GM18520 (cell line): ENCODE measurements at regions not wholly inside any gene's neighbourhood (a gene's known extent, or its start where the extent isn't known, plus 50 kb on each side); places are given as distances from the start of the nearest gene placed in this dataset.
"Not testable (repeated sequence)": the region's sequence is repeated elsewhere in the genome, so short reads cannot be mapped to it uniquely, and the experiment has no call there.

Source experiments
- ATAC-seq: cut with Tn5 transposase; IDR thresholded peaks from one replicate; pipeline ENCODE4 v1.9.1; 2021; ENCODE audit not compliant: unreplicated experiment

GRCh38 chr4:124431653-124432192 lies 280.8 kb downstream of the ANKRD50 start:
- no peak for ATAC-seq

DNA sequence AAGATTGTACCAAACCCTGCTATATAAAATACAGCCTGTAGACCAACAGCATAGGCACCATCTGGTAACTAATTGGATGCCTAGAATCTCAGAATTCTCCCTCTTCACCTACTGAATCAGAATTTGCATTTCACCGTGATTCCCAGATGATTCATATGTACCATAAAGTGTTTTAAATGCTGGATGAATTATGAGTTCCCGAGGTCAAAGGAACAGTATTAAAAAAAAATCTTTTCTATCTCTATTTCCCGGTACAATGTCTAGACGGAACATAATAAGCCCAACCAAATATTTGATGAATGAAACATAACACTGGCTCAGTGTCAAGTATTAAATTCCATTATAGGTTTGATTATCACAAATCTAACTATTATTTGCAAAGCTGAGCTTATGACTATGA lies 280.0 kb downstream of the ANKRD50 start:
- ATAC-seq, result no peak

DNA sequence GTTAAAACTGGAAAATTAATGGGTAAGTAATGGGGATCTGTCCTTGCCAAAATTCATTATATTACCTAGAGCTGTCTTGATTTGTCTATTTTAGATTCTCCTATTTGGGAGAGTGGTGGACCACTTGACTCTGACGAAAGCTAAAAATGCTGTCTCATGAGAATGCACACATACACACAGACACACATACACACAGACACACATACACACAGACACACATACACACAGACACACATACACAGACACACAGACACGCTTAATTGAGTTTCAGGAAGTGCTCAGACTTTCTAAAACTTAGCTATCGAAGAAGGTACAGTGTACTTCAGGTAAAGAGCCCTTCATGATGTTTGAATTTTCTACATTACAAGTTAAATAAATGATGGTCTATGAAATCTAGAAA lies 279.5 kb downstream of the ANKRD50 start:
- no peak for ATAC-seq

- ATAC-seq, result no peak
Observed at GRCh38 chr4:124433500-124433899, 279.0 kb downstream of the ANKRD50 start.

DNA sequence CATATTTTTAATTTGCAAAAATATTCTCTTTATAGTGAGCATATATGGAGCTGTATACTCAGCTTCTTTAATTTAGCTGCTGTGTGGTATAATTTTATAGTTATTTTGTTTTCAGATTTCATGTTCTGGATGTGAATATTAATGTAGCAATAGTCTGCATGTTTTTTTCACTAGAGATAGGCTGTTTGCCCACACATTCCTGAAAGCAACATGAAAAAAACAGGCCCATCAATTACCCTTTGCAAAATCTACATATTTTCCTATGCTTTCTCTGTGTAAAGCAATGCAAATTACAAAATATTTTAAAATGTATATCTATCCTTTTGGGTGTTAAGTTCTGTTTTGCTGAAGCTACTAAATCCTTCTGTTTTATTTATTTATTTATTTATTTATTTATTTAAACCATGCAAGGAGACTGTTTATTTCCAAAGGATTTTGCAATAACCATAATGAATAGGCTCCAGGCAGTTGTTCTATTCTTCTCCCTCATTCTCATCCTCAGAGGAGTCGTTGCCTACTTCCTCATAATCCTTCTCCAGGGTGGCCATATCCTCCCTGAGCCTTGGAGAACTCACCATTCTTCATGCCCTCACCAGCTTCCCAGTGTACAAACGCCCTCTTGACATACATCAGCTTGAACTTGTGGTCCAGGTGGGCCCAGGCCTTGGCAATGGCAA lies 277.1 kb downstream of the ANKRD50 start:
- ATAC-seq, result no peak

GRCh38 chr4:124437853-124438495 lies 274.6 kb downstream of the ANKRD50 start:
- ATAC-seq, result no peak

- no peak for ATAC-seq
Observed at GRCh38 chr4:124445071-124445470, 267.5 kb downstream of the ANKRD50 start.

DNA sequence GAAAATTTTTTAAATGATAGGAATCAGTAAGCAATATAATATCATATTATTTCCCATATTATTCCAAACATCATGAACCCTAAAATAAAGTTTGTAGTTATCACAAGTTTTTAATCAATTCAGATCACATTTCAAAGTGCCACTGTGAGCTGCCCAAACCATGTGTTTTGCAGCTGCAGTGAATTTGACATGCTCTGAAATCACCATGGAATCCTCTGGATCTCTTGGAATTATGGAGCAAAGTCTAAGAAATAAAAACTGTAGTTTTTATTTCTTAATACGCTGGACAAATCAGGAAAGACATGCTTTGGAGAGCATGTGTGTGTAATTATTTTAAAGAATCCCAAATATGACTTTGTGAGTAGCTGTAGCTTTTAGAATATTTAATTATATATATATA lies 262.7 kb downstream of the ANKRD50 start:
- no peak for ATAC-seq

GRCh38 chr4:124450851-124451250 lies 261.7 kb downstream of the ANKRD50 start:
- no peak for ATAC-seq

DNA sequence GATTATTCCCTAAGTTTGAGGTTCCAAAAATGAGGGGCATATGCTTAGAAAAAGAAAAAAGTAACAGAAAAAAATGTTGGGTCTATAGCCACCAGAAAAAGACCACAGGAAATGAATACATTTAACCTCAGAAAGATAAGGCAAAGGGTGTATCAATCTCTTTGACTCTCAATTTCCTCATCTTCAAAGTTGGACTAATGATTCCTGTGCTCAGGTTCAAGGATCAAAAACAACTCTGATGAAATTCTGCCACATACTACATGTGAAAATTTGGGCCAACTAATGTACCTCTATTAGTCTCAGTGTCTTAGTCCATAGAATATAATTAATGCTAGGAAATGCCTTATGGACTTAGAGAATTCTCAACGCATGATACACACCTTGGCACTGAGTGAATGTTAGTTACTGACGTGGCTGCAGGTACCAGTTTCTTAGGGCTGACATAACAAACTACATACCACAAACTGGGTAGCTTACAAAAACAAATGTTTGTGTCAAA lies 257.7 kb downstream of the ANKRD50 start:
- no peak for ATAC-seq

- no peak for ATAC-seq
Observed at GRCh38 chr4:124455671-124456070, 256.9 kb downstream of the ANKRD50 start.

GRCh38 chr4:124459196-124459940 lies 253.2 kb downstream of the ANKRD50 start:
- no peak for ATAC-seq

DNA sequence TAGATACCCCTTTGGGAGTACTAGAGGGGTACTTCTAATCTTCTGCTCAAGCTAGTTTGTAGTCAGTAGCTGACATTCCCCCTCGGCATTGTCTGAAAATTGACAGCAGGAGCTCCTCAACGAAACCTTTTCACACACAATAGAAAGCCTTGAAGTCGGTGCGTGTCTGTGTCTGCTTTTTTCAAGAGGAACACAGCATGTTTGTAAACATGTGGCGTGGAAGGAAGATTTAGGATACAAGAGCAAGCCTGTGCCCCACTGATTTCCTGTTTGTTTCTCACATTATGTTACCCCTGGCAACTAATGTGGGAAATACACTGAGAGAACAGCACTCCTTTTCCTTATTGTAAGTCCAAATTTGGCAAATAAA lies 252.6 kb downstream of the ANKRD50 start:
- ATAC-seq, result no peak

DNA sequence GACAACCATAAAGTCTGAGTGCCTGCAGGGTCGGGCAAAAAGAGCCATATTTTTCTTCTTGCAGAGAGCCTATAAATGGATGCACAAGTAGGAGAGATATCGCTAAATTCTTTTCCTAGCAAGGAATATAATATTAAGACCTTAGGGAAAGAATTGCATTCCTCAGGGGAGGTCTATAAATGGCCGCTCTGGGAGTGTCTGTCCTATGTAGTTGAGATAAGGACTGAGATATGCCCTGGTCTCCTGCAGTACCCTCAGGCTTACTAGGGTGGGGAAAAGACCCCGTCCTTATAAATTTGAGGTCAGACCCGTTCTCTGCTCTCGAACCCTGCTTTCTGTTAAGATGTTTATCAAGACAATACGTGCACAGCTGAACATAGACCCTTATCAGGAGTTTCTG lies 250.9 kb downstream of the ANKRD50 start:
- ATAC-seq, result not testable (repeated sequence)

DNA sequence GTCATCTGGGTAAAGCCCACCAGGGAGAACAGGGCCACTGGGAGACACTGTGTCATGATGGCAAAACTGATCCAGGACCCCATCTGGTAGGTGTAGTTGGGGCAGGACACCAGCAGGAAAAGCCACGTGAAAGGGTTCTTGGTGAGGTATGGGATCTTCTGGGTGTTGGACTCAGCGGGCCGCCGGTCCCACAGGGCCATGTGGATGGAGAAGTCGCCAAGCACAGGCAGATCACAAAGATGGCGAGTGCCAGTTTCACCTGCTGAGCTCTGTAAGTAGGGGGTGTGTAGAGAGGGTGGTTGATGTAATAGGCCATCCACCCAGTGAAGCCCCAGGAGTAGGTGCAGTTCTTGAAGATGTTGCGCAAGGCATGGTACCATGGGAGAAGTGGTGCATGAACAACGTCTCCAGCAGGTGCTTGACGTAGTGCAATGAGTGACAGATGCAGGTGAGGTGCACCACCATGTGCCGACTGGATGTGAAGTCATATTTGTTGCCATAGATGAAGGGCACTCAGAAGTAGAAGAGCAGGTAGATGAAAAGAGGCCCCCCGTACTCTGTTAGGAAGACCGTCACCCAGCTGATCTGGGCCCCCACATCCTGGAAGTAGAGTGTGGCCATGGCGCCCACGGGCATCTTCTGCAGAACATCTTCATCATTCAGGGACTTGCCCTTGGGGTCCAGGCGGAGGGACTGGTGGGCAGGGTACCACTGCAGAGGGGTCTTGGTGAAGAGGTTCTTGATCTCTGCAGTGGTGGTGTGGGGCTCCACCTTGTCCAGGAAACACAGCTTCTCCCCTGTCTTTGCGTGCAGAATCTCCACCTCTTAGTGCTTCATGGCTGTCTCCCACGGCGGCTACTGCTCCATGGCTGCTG lies 249.3 kb downstream of the ANKRD50 start:
- no peak for ATAC-seq

DNA sequence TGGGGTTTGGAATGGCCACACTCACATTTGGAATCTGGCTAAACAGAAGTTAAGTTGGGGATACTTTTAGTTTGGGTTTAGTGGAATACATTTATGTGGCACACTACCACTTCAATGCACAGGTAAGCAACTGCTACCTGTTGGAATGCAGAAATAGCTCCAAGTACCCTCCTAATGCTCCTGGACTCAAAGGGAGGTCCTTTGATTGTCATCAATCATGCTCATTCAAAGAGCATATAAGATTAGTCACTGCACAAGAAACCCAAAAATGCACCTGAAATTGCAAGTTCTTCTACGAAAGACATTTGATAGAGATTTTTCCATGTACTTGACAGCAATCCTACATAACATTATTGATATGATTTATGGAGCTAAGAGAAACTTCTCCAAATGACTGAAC lies 247.7 kb downstream of the ANKRD50 start:
- no peak for ATAC-seq

GRCh38 chr4:124468360-124468759 lies 244.2 kb downstream of the ANKRD50 start:
- ATAC-seq, result no peak

GRCh38 chr4:124469981-124470380 lies 242.6 kb downstream of the ANKRD50 start:
- ATAC-seq, result no peak

GRCh38 chr4:124478470-124478869 lies 234.1 kb downstream of the ANKRD50 start:
- ATAC-seq, result no peak

GRCh38 chr4:124480061-124480460 lies 232.5 kb downstream of the ANKRD50 start:
- ATAC-seq, result no peak

DNA sequence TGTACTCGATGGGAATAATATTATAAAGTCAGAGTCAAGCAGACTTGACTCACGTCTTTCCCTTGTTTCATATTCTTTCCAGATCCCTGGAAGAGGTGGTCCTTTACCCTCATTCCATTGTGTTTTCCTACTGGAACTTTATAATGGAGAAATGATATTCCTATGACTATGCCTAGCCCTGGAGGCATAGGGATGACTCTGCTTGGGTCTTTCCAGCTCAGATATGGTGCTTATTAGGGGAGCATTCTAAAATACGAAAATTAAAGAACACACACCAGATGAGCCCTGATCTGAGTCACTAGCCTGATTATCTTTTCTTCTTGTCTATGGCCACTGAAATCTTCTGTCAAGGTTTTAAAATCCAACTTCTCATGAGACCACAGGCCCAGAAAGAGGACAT lies 231.4 kb downstream of the ANKRD50 start:
- ATAC-seq, result no peak
